DMS53 (cell line): ENCODE measurements at regions not wholly inside any gene's neighbourhood (a gene's known extent, or its start where the extent isn't known, plus 50 kb on each side); places are given as distances from the start of the nearest gene placed in this dataset.
A peak's percentile ranks its signal among the peaks of the same experiment; 100 is the strongest.

Source experiments
- DNase-seq: peaks from one replicate; lab custom pipeline; 2025; lab: John Stamatoyannopoulos, UW

DNA sequence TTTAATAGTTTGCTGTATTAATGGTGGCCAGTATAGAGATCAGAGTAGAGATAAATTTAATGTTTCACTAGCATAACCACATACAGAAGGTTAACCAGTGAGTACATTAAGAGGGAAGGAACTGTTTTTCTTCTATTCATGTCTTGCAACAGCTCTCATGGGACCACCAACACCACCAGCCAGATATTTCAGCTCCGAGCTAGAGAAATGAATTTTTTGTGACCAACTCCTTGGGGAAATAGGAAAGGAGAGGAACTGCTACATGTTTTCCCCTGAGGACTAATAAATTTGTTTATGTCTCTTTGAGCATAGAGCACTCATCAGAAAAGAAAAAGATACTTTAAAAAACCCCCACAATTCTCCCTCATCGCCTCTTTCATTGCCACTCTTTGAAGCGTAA lies 247.5 kb downstream of the MBNL1 start:
- no peak for DNase-seq

- no peak for DNase-seq
Observed at GRCh38 chr3:152517502-152517901, 248.8 kb downstream of the MBNL1 start.

GRCh38 chr3:152518346-152518745 lies 249.6 kb downstream of the MBNL1 start:
- no peak for DNase-seq

DNA sequence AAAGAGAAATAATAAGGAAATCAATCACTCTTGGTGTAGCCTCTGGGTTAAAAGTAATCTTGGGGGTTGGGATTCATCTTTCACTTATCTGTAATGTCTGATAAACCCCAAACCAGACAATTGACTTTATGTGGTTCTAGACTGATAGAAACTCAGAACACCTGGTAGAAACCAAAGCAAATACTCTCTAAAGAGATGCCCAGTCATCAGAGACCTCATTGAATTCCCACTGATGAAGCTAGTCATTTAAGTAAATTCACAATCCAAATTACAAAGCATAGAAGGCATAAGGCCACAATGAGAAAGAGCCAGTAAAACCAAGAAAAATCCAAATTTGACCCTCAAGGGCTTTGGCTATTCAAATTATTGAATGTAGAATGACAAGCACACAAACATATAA lies 250.6 kb downstream of the MBNL1 start:
- no peak for DNase-seq

- DNase-seq, result no peak
Observed at GRCh38 chr3:152522036-152522435, 253.3 kb downstream of the MBNL1 start.

DNA sequence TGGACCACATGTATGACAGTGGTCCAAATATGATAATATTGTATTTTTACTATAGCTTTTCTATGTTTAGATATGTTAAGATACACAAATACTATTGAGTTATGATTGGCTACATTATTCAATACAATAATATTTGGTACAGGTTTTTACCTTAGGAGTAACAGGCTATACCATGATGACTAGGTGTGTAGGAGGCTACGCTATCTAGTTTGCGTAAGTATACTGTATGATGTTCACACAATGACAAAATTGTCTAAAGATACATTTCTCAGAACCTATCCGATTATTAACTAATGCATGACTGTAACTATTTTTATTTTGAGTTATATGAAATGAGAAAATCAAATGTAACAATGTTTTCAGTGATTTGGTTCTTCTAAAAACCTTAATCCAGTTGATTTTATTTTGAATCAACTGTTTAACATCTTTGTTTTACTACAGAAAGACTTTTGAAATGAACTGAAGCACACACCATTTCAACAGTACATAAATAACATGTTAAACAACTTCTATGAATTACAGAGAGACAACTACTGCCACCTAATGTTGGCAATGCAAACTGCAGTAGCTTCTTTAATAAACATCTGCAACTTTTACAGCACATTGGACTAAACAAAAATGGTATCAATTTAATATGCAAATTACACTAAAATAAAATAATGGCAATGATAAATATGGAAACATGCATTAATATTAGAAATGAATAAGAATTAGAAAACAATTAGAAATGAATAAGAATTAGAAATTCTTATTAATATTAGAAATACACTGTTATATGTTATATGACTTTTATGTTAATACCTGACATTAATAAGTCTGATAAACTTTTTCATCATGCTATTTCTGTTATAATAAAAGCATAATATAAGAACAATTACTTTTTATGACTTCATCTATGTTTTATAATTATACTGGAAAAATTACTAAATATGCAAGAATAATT lies 255.7 kb downstream of the MBNL1 start:
- peak; percentile 63 for DNase-seq

DNA sequence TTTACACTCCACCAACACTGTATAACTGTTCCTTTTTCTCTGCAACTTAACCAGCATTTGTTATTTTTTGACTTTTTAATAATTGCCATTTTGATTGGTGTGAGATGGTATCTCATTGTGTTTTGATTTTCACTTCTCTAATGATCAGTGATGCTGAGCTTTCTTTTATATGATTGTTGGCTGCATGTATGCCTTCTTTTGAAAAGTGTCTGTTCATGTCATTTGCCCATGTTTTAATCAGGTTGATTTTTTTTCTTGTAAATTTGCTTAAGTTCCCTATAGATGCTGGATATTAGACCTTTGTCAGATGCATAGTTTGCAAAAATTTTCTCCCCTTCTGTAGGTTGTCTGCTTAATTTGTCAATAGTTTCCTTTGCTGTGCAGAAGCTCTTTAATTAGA lies 263.0 kb downstream of the MBNL1 start:
- DNase-seq, result no peak

DNA sequence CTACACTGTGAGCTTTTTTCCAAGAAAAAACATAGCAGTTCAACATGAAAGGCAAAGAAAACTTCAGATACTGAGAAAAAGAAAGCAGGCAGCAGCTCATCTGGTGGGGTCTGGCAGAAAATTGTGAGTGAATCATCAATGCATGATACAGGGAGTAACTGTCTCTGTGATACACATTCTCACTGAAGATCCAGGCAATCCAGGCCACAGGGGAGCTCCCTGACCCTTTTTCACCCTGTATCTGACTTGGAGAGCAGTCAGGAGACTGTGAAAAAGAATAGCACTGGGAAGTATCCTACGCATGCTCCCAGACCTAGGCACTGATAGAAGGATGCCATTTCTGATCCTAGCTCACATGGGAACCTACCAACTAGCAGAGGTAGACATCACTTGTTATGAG lies 269.8 kb downstream of the MBNL1 start:
- no peak for DNase-seq

- peak; percentile 34 for DNase-seq
Observed at GRCh38 chr3:152539191-152539764, 270.5 kb downstream of the MBNL1 start.

DNA sequence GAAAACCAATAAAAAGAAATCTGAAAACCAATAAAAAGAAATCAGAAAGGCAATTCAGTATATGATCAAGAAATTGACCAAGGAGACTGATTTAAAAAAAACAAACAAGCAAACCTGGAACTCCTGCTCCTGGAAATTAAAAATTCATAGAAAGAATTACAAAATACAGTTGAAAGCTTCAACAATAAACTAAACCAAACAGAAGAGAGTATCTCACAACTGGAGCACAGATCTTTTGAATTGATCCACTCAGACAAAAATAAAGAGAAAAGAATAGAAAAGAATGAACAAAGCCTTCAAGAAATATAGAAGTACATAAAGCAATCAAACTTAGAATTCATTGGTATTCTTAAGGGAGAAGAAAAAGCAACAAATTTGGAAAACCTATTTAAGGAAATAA lies 271.4 kb downstream of the MBNL1 start:
- no peak for DNase-seq

GRCh38 chr3:152547153-152547552 lies 278.4 kb downstream of the MBNL1 start:
- DNase-seq, result no peak

DNA sequence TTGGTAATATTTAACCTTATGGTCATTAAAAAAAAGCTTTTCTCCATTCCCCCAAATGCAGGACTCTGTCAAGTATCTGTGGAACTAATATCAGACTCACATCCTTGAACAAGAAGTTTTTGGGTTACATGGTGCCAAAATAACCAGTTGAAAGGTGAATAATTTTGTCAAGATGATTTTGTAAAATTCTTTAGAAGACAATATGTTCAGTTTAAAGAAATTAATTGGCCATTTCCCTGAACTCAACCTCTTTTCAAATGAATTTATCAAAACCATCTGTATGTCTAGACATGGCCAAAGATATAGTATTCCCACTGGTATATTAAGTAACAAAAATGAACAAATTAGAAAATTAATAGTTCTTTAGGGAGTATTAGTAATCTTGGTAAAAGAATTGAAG lies 280.5 kb downstream of the MBNL1 start:
- DNase-seq, result no peak

GRCh38 chr3:152550284-152550683 lies 281.6 kb downstream of the MBNL1 start:
- DNase-seq, result no peak

DNA sequence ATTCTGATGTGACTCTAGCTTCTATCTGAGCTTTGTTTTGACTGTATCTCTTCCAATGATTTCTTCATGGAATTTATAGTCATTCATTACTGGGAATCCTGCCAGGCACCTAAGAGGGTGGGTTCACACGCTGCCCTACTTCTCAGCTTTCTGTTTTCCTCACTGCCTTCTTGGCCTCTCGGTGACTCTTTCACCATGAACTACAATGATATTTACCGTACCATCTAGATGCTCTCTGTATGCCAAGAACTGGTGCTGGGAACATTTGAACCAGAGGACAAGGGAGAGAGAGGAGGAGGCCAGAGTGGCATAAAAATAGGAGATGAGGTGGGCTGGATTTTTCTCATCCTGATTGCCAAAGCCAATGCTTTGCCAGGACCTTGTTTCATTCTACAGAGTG lies 280.0 kb upstream of the P2RY1 start:
- DNase-seq, result no peak

GRCh38 chr3:152555666-152556291 lies 279.2 kb upstream of the P2RY1 start:
- DNase-seq, result no peak

GRCh38 chr3:152556731-152557254 lies 278.1 kb upstream of the P2RY1 start:
- peak; percentile 6 for DNase-seq

DNA sequence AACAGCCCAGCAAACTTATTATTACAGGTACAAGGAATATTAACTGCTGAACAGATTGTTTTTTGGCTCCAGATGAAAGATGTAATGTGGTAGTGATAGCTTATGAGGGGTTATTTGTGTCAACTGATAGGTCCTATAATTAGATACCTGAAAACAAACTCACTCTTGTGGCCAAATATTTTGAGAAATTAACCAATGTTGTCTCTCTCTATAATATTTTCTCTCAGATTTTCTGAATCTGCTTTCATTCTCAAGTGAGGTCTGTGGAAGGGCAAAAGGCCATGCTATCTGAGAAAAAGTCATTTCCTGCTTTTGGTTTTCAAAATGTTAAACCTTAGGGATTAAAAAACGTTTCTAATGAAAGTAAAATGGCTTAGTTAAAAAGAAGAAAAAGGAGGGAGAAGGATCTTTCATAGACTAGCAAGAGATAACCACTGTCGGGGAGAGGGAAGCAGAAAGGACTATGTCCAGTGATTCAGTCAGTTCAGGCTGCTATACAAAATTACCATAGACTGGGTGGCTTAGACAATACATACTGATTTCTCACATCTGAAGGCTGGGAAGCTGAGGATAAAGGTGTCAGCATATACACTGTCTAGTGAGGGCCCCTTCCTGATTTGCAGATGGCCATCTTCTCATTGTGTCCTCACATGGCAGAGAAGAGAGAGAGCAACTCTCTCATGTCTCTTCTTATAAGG lies 277.5 kb upstream of the P2RY1 start:
- no peak for DNase-seq

- no peak for DNase-seq
Observed at GRCh38 chr3:152558386-152558785, 276.5 kb upstream of the P2RY1 start.

GRCh38 chr3:152559246-152559645 lies 275.7 kb upstream of the P2RY1 start:
- no peak for DNase-seq

GRCh38 chr3:152564459-152564858 lies 270.5 kb upstream of the P2RY1 start:
- DNase-seq, result peak; percentile 18

DNA sequence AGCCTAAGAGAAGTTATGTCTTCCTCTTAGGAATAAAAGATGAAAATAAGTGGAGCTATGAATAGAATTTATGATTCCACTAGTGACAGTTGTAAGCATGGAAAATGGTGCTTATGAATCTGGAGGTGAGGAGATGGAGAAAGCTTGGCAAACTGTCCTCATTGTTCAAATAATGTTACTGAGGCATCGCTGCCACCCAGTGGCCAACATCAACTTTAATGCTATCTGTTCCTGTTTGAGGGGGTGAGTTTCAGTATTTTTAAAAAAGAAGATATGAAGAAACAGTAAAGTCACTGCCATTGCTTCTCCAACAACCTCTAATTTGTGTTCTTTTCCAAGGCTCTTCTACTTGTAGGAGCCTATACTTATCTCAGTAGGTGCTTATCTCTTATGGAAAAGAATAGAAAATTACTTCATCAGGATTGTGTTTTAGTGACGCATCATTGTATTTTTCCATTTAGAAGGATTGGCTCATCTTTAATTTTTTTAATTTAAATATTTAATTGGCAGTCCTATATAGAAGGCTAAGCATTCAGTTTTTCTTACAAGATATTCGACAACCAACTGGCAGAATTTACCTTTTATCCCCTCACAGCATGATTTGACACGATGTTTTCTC lies 260.4 kb upstream of the P2RY1 start:
- DNase-seq, result peak; percentile 71

DNA sequence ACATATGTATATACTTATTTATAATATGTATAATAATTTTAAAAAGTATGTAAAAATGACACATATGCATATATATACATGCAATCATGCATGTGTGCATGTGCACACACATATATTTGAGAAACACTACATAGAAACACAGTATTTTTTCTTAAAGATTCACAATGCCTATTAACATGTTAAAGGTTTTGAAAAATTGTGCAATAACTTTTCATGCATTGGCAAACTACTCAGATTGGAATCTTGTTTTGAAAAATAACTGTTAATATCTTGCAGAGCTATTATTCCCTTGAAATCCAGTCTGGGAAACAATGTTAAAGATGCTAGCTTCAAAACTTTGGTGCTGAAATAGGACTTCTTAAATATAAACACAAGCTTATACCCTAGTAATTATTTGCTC lies 256.2 kb upstream of the P2RY1 start:
- DNase-seq, result no peak
